LHCN-M2 (cell line): ENCODE measurements at regions not wholly inside any gene's neighbourhood (a gene's known extent, or its start where the extent isn't known, plus 50 kb on each side); places are given as distances from the start of the nearest gene placed in this dataset.
"Not testable (repeated sequence)": the region's sequence is repeated elsewhere in the genome, so short reads cannot be mapped to it uniquely, and the experiment has no call there.

ENCODE experiments used
- DNase-seq: peaks from one replicate; pipeline ENCODE4 v3.0.0-alpha.2; 2012; ENCODE audit warnings: low read depth

- no peak for DNase-seq
Measured at GRCh38 chr10:121325490-121326231, 272.6 kb downstream of the FGFR2 start.

GRCh38 chr10:121326905-121327304 lies 271.3 kb downstream of the FGFR2 start:
- DNase-seq = no peak

- no peak for DNase-seq
Measured at GRCh38 chr10:121327727-121328126, 270.5 kb downstream of the FGFR2 start.

- DNase-seq = not testable (repeated sequence)
Measured at GRCh38 chr10:121329631-121330030, 268.6 kb downstream of the FGFR2 start.

GRCh38 chr10:121330563-121330962 lies 267.7 kb downstream of the FGFR2 start:
- no peak for DNase-seq

GRCh38 chr10:121332353-121332752 lies 265.9 kb downstream of the FGFR2 start:
- no peak for DNase-seq

GRCh38 chr10:121332829-121333765 lies 265.1 kb downstream of the FGFR2 start:
- DNase-seq = no peak

GRCh38 chr10:121335386-121335925 lies 262.8 kb downstream of the FGFR2 start:
- no peak for DNase-seq

- DNase-seq = no peak
Measured at GRCh38 chr10:121337427-121337826, 260.8 kb downstream of the FGFR2 start.

GRCh38 chr10:121338206-121338980 lies 259.9 kb downstream of the FGFR2 start:
- no peak for DNase-seq

- no peak for DNase-seq
Measured at GRCh38 chr10:121339114-121339513, 259.1 kb downstream of the FGFR2 start.

GRCh38 chr10:121340271-121340831 lies 257.9 kb downstream of the FGFR2 start:
- no peak for DNase-seq

GRCh38 chr10:121351540-121351939 lies 246.7 kb downstream of the FGFR2 start:
- DNase-seq = no peak

- DNase-seq = no peak
Measured at GRCh38 chr10:121352231-121352855, 245.9 kb downstream of the FGFR2 start.

GRCh38 chr10:121355161-121355560 lies 243.1 kb downstream of the FGFR2 start:
- no peak for DNase-seq

- no peak for DNase-seq
Measured at GRCh38 chr10:121356183-121356582, 242.1 kb downstream of the FGFR2 start.

- DNase-seq = no peak
Measured at GRCh38 chr10:121357401-121357800, 240.8 kb downstream of the FGFR2 start.

- no peak for DNase-seq
Measured at GRCh38 chr10:121362026-121362425, 236.2 kb downstream of the FGFR2 start.

- DNase-seq = no peak
Measured at GRCh38 chr10:121365566-121365965, 232.7 kb downstream of the FGFR2 start.

- no peak for DNase-seq
Measured at GRCh38 chr10:121368347-121369025, 229.8 kb downstream of the FGFR2 start.
